ENCODE measurements at regions not wholly inside any gene's neighbourhood (a gene's known extent, or its start where the extent isn't known, plus 50 kb on each side); places are given as distances from the start of the nearest gene placed in this dataset.

DNA sequence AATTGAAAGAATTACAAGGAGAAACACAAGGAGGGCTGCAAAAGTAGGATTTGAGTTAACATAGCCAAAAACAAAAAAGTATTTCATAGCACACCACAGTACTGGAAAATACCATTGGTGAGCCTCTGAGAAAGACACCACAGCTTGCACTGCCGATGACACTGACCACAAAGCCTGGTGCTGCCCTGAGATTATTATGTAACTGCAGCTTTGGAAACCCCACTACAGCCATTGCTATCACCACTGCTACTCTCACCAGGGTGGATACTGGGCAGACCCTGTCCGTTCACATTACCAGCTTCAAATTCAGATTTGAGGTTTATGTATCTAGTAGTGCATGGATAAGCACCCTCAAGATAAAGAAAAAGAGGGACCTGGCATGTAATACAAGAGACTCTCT lies 1246.7 kb upstream of the SORCS1 start:
- DNase-seq (ENCODE audit: extremely low read depth, low read depth, low spot score), result no peak

GRCh38 chr10:108410236-108410635 lies 1245.7 kb upstream of the SORCS1 start:
- DNase-seq (ENCODE audit: extremely low read depth, low read depth, low spot score), result no peak

GRCh38 chr10:108409306-108409705 lies 1244.8 kb upstream of the SORCS1 start:
- DNase-seq (ENCODE audit: extremely low read depth, low read depth, low spot score), result no peak

- DNase-seq (ENCODE audit: extremely low read depth, low read depth, low spot score), result no peak
Measured at GRCh38 chr10:108404155-108404554, 1239.6 kb upstream of the SORCS1 start.

GRCh38 chr10:108399465-108399864 lies 1235.0 kb upstream of the SORCS1 start:
- DNase-seq (ENCODE audit: extremely low read depth, low read depth, low spot score), result no peak

DNA sequence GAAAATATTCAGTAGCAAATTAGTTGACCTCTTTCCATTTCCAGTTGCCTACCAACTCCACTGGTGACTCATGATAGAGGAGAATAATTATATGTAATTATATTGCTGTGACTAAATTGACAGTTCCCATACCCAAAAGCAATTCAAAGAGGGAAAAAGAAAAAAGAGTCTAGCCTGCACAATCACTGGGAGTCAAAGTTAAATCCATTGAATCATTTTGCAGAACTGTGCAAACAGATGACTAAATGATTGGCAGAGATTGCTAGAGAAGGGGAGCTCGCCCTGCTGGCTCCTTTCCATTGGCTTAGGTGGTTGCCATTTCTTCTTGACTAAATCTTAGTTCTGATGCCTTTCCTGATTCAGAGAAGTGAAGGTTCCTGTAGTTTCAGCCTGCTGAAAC lies 1228.6 kb upstream of the SORCS1 start:
- DNase-seq (ENCODE audit: extremely low read depth, low read depth, low spot score), result no peak

DNA sequence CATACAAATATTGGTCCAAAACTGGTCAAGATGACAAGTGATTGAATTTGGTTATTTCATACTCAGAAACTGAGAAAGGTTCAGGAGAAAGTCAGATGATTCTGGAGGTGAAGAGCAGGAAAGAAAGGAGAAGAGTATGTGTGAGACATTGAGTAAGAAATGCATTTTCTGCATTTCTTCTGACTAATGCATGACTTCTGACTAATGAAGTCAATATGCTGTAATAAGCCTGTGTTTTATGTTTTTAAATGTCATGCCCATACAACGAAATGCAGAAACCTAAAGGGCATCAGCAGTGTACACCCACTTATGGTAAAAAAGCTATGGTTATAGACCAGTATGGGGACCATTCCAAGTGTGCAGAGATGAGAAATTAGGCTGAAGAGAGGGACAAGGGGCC lies 1227.8 kb upstream of the SORCS1 start:
- no peak for DNase-seq (ENCODE audit: extremely low read depth, low read depth, low spot score)

GRCh38 chr10:108388706-108389105 lies 1224.2 kb upstream of the SORCS1 start:
- no peak for DNase-seq (ENCODE audit: extremely low read depth, low read depth, low spot score)

DNA sequence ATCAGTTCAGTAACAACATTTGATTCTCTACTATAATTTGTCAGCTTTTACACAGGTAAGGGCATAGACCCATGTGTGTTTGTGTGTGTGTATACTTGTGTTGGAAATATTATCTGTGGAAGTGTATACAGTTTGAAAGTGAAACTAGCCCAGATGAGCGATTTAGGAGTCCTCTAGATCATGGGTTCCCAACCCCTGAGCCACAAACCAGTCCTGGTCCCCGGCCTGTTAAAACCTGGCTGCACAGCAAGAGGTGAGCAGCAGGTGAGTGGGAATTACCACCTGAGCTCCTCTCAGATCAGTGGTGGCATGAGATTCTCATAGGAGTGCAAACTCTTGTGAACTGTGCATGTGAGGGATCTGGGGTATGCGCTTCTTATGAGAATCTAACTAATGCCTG lies 1221.5 kb upstream of the SORCS1 start:
- DNase-seq (ENCODE audit: extremely low read depth, low read depth, low spot score), result no peak

GRCh38 chr10:108384378-108384777 lies 1219.9 kb upstream of the SORCS1 start:
- no peak for DNase-seq (ENCODE audit: extremely low read depth, low read depth, low spot score)

- DNase-seq (ENCODE audit: extremely low read depth, low read depth, low spot score), result no peak
Measured at GRCh38 chr10:108378779-108379178, 1214.3 kb upstream of the SORCS1 start.

DNA sequence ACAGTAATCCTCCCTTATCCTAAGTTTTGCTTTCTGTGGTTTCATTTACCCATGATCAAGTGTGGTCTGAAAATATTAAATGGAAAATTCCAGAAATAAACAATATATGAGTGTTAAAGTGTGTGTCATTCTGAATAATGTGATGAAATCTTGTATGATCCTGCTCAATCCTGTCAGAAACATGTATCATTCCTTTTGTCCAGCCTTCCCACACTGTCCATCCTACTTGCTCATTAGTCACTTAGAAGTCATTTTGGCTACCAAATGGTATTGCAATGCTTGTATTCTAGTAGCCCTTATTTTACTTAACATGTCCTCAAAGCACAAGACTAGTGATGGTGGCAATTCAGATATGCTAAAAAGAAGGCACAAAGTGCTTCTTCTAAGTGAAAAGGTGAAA lies 1211.2 kb upstream of the SORCS1 start:
- DNase-seq (ENCODE audit: extremely low read depth, low read depth, low spot score), result no peak

DNA sequence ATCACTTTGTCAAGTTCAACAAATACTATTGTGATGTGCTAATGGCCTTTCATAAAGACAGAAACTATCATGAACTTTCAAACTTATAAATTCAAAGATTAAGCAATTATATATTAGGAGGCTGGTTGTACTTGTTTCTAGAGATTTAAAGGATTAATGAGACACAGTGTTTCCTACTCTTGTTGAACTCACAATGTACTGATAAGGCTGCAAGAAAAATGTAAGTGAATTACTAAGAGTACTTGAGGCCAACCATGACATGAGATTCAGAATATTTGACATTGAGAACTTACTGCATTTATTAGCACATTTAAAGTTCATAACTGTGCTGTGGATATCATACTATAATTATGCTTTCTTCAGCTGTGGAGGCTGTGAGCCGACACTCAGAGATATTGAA lies 1210.5 kb upstream of the SORCS1 start:
- DNase-seq (ENCODE audit: extremely low read depth, low read depth, low spot score), result no peak

- DNase-seq (ENCODE audit: extremely low read depth, low read depth, low spot score), result no peak
Measured at GRCh38 chr10:108365541-108365940, 1201.0 kb upstream of the SORCS1 start.

- DNase-seq (ENCODE audit: extremely low read depth, low read depth, low spot score), result no peak
Measured at GRCh38 chr10:108363576-108363975, 1199.1 kb upstream of the SORCS1 start.

DNA sequence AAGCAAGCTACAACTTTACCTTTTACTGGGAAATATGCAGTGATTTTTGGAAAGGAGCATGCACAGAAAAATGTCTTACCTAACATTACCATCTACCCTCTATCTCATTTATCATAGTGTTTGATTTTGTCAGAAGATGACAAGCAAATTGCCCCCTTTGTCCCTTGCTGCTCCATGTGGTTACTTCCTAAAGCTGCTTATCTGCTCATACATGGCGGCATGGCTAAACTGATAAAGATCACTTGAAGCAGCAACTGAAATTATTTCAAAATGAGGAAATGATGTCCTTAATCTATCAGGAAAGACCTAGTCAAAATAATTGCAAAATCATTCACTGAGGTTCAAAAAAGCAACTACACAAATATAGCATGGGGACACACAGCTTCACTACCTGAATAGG lies 1198.5 kb upstream of the SORCS1 start:
- DNase-seq (ENCODE audit: extremely low read depth, low read depth, low spot score), result no peak

DNA sequence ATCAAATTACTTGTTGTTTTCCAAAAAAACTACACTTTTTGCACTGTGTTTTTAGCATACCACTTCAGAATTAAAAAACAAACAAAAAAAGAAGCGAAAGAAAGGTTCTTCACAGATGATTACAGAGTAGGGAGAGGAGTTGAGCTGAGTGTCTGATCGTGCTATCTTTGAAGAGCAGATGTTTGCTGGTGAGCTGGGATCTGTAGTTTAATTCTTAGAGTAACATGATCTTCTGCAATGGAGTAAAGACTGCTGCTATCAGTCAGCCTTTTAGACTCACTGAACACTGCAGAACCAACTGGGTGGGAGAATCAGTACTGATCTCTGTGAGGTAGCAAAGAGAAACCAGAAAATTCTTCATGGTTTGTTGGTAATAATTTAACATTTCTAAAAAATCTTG lies 1197.8 kb upstream of the SORCS1 start:
- DNase-seq (ENCODE audit: extremely low read depth, low read depth, low spot score), result no peak

- no peak for DNase-seq (ENCODE audit: extremely low read depth, low read depth, low spot score)
Measured at GRCh38 chr10:108360187-108360586, 1195.7 kb upstream of the SORCS1 start.

- peak; percentile 39 for DNase-seq (ENCODE audit: extremely low read depth, low read depth, low spot score)
Measured at GRCh38 chr10:108358912-108359311, 1194.4 kb upstream of the SORCS1 start.

- DNase-seq (ENCODE audit: extremely low read depth, low read depth, low spot score), result no peak
Measured at GRCh38 chr10:108352771-108353170, 1188.3 kb upstream of the SORCS1 start.

DNA sequence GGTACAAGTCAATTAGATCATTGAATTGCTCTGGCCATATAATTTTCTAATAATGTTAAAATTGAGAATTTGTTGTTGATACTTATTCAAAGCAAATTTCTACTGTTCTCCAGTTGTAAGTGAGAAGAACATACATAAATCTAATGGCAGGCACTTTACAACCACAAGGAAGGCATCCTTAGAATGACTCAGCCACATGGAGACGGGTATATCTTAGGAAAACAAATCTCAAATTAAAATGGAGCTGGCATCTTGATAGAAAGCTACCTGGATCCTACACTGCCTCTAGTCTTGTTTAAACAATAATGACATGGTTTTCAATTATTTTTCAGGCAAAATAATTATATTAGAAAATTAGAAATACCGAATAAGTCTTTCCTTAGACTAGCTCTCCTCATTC lies 1183.7 kb upstream of the SORCS1 start:
- no peak for DNase-seq (ENCODE audit: extremely low read depth, low read depth, low spot score)

DNA sequence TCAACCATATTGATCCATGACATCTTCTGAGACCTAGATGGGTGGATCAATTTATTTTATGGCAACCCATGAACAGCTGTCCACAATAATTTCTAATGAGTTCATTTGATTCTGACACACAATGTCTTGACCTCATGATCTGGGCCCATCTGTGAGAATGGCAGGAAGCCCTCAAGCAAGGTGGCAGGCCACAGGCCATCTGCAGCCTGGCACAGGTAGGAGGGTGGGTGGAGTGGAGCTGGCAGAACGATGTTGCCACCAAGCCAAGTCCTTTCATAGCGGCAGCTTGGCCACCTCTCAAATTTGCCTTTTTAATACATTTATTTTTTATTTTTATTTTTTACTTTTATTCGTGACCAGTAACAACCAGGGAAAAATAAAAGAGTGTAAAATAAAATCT lies 1181.6 kb upstream of the SORCS1 start:
- DNase-seq (ENCODE audit: extremely low read depth, low read depth, low spot score), result no peak

DNA sequence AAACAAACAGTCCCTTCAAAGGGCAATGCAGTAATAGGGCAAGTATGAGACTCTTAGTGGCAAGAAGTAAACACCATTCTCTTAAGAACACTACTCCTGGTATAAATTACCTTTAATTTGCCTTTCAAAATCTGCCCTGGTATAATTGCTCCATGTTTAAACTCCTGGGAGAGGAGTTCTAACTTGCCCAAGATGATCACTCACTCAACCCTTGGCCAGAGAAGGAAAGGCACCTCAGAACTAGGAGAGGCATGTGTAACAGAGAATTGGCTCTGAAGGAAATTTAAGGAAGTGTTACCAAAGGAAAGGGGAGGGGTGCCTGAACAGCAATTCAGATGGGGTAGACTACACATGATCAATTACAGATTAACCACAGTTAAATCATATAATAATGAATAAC lies 1173.6 kb upstream of the SORCS1 start:
- no peak for DNase-seq (ENCODE audit: extremely low read depth, low read depth, low spot score)

- DNase-seq (ENCODE audit: extremely low read depth, low read depth, low spot score), result no peak
Measured at GRCh38 chr10:108336836-108337235, 1172.3 kb upstream of the SORCS1 start.
